NCI-H748 treated with DMSO at 0.1 percent for 48 hours (cell line): ENCODE measurements at regions not wholly inside any gene's neighbourhood (a gene's known extent, or its start where the extent isn't known, plus 50 kb on each side); places are given as distances from the start of the nearest gene placed in this dataset.
"Not testable (repeated sequence)": the region's sequence is repeated elsewhere in the genome, so short reads cannot be mapped to it uniquely, and the experiment has no call there.

Experiments
- DNase-seq: peaks from one replicate; lab custom pipeline; 2025; lab: John Stamatoyannopoulos, UW

GRCh38 chr2:153626676-153627075 is 148.1 kb upstream of the RPRM start:
- no peak for DNase-seq

- DNase-seq = no peak
These were observed 156.9 kb upstream of the RPRM start for GRCh38 chr2:153635494-153635893.

DNA sequence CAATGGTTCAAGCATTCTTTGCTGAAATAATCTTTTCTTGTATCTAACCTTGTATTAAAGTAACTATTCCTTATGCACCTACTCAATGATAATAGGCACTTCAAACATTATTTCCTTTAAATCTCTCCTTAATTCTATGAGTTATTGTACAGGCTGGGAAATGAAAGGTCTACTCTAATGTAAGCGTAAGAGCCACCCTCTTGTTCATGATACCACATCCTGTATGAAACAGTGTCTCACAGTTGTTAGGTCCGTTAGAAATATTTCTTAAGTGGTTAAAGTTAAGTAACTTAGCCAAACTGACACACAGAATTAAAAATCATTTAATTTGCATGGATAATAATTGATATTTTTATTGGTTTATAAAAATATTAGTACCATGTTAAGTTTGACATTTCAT is 162.5 kb upstream of the RPRM start:
- no peak for DNase-seq

DNA sequence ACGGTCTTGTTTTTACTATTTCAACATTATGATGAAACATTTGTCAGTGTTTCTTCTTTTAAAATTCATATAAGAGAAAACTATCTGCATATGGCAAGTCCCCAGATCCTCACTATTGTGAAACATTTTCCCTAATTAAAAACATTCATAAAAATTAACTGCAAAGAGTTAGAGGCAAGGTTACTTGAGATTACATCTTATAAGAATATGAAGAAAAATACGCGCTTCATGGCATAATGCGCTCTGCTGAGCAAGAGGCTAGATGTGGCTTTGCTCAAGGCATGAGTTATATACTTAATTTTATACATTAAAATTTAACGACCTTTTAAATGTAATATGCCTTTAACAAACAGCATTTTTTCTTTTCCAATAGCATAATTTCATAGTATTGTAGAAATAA is 166.4 kb upstream of the RPRM start:
- DNase-seq = no peak

- no peak for DNase-seq
These were observed 167.0 kb upstream of the RPRM start for GRCh38 chr2:153645599-153645998.

DNA sequence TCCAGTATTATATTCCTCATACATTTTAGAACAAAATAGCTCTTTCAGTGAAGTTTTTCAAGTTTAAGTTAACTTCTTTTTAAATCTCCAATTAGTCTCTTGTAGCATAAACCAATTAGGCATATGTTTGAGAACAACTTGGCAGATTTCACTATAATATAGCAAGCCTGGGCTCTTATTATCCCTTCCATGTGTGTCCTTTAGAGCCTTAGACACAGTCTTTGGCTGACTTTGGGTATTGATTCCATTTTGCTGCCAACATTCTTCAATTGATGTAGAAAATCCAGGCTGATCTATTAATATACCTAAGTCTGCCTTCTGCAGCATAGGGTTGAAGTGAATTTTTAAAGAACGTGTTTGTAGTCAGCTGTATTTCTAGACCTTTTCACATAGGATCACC is 179.1 kb upstream of the RPRM start:
- no peak for DNase-seq

- DNase-seq = no peak
These were observed 183.2 kb upstream of the RPRM start for GRCh38 chr2:153661801-153662200.

DNA sequence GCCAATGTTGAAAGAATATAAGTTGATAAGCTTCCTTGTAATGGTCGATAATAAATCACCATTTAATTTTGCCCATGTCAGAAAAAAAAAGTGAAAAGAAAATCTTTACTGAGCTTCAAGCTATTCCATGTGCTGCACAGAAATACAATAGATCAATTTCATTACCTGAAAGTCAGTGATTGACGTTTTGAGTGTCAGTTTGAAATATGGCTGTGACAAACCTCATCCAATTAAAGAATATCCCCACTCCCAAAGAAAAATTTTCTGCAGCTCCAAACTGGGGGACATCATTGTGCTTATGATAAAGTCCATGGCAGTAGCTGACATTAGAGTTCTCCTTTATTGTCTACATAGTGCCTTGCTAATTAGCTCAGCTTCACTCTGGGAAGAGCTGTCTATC is 184.8 kb upstream of the RPRM start:
- DNase-seq = no peak

DNA sequence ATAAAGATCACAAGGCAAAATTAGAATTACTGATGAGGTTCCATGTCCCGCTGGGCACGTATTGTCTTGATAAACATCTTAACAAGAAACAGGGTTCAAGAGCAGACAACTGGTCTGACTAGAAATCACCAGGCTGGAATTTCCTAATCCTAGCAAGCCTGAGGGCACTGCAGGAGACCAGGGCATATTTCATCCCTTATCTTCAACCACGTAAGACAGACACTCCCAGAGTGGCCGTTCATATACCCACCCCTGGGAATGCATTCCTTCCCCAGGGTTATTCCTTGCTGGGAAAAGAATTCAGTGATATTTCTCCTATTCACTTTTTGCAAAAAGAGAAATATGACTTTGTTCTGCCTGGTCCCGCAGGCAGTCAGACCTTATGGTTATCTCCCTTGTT is 185.4 kb upstream of the RPRM start:
- not testable (repeated sequence) for DNase-seq

DNA sequence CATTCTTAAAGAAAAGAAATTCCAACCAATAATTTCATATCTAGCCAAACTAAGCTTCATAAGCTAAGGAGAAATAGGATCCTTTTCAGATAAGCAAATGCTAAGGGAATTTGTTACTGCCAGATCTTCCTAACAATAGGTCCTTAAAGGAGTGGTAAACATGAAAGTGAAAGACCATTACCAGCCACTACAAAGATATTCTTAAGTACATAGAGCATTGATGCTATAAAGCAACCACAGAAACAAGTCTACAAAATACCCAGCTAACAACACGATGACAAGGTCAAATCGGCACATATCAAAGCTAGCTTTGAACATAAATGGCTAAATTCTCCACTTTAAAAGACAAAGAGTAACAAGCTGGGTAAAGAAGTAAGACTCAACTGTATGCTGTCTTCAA is 188.9 kb upstream of the RPRM start:
- DNase-seq = no peak

- DNase-seq = no peak
These were observed 190.4 kb upstream of the RPRM start for GRCh38 chr2:153668923-153669322.

DNA sequence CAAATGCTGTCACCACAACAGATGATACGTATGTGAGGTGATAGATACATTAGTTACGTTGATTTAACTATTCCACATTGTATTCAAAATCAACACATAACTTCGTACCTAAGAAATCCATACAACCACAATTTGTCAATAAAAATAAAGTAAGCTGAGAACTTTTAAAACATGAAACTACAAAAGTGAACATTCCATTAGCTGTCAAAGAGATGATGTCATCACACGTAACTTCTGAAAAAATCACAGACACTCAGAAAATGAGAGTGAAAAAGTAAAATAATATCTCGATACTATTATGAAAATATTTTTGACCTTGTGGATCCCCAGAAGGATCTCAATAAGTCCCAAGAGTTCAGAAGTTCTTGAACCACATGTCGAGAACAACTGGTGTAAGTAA is 161.6 kb upstream of the GALNT13 start:
- no peak for DNase-seq

- no peak for DNase-seq
These were observed 156.4 kb upstream of the GALNT13 start for GRCh38 chr2:153715218-153715850.

- DNase-seq = no peak
These were observed 154.7 kb upstream of the GALNT13 start for GRCh38 chr2:153717060-153717459.

DNA sequence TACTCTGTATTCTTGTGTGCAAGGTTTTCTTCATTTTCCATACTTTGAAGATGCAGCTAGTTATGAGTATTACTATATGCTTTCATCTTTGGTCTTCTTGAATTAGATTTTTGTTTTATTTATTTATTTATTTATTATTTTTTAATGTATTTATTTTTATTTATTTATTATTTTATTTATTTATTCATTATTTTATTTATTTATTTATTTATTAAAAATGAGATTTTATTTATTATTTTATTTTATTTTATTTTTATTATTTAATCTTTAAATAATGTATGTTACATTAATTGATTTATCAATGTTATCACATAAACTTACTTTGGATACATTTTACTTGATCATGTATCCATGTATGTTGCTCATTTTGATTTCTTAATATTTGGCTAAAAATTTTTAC is 132.3 kb upstream of the GALNT13 start:
- DNase-seq = no peak

DNA sequence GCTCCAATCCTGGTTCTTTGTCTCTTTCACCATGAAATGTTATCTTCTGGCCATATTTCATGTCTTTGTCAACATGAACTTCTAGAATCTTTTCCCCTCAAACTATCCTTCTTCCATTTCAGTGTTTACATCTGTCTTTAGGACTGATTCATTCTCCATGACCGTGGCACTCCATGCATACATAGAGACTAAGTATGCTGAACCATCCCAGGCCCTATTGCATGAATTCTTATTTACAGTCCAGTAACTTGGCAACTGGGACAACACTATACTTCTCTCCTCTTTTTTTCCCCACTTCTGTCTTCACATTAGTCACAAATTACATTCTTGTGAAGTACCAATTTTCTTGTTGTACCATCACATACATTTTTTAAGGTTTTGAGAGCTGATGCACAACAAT is 109.8 kb upstream of the GALNT13 start:
- no peak for DNase-seq

DNA sequence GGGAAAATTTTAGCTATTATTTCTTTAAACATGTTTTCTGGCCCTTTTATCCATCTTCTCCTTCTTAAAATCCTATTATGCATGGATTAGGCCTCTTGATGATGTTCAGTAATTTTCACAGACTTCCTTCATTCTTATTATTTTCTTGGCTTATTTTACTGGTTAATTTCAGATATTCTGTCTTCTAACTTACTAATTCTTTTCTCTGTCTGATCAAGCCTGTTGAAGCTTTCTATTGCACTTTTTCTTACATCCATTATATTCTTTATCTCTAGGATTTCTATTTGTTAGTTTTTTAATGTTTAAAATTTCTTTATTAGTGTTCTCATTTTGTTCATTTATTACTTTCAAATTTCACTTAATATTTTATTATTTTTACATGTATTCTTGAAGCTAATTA is 105.3 kb upstream of the GALNT13 start:
- DNase-seq = no peak

- DNase-seq = no peak
These were observed 101.2 kb upstream of the GALNT13 start for GRCh38 chr2:153770359-153770991.

DNA sequence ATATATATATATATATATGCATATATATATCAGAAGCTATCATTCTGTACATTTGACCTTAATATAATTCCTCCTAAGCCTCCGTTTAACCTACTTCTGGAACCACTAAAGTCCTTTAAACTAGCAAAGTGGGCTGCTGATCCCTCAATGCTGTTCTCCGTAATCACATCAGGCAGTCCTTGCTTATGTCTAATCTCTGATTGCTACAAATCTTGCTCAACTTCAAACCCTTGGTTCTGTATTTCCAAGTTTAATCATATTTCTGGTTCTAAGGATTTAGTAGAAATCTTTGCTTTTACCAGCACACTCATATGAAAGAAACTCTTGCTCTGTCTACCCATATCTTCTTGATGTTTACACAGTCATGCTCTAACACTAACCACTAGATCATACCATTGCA is 91.5 kb upstream of the GALNT13 start:
- DNase-seq = no peak

DNA sequence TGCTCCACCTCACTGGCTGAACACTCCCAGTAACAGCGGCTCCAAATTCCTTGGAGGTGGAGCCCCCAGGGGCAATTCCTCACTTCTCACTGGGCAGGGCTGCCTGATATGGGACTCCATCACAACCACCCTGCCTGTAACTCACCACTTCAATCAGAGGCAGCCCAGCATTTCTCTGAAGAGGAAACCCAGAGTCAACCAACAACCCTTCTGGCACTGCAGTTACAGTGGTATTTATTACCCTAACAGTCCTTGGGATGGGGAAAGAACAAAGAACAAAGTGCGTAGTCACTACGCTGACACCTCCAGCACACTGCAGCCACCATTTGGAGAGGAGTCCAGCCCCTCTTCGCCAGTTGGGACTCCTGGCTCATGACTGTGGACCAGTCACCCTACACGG is 85.7 kb upstream of the GALNT13 start:
- no peak for DNase-seq

DNA sequence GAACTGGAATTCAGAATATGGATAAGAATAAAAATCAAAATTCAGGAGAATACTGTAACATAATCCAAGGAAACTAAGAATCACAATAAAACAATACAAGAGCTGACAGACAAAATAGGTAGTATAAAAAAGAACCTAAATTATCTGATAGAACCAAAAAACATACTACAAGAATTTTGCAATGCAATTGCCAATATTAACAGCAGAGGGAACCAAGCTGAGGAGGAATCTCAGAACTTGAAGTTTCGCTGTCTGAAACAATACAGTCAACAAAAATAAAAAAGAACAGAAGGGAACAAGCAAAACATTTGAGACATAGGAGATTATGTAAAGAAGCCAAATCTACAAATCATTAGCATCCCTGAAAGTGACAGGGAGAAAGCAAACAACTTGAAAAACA is 84.1 kb upstream of the GALNT13 start:
- DNase-seq = no peak

GRCh38 chr2:153802671-153803070 is 69.1 kb upstream of the GALNT13 start:
- DNase-seq = no peak

DNA sequence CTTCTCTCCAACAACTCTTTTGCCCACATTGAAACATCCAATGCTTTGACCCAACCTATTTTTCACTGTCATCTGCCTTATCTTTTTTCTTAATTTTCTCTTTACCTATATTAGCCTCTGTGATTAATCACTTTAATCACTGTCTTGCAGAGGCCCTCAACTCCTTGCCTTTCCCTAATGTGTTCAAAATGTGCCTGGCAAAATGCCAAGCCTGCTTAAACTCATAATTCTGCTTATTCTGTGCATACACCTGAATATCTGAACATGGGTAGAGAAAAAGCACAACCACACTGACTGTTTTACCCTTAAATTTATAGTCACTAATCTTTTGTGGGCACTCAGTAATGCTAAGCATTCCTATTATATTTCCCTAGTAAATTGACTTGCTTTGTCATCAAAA is 63.0 kb upstream of the GALNT13 start:
- no peak for DNase-seq

DNA sequence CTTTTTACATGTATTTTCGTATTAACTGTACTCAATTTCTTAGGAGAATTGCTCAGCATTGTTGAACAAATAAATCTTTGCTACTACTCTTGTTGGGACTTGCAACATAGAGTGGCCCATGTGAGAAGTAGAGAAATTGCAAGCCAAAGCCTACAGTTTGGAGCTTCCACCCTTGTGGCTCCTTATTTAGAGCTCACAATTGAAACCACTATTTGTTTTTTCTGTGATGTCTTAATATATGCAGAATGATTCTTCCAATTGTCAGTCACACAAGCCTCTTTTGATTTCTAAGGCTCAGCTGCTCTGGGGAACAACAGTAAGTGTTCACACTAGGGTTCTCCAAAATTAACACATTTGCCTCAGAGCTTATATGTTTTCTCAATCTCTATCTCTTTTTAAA is 60.2 kb upstream of the GALNT13 start:
- no peak for DNase-seq
